Cardiac fibroblast (primary cell): ENCODE measurements at regions not wholly inside any gene's neighbourhood (a gene's known extent, or its start where the extent isn't known, plus 50 kb on each side); places are given as distances from the start of the nearest gene placed in this dataset.

Source experiments
- DNase-seq, 2 donors: peaks; one replicate each; pipeline versions ENCODE4 v3.0.0 to v3.0.0-alpha.2; 2010; ENCODE audit warnings: low read depth in 2 of 2
- H3K4me3 ChIP-seq, 2 donors: replicated peaks in 1 of 2; 1 replicate in 1 of 2; 2 replicates in 1 of 2; pipeline ENCODE4 v1.5.1; 2011; ENCODE audit warnings: low read depth in 2 of 2, low read length in 2 of 2, mild to moderate bottlenecking in 2 of 2, moderate library complexity in 1 of 2
- CTCF ChIP-seq: IDR thresholded peaks from one replicate; pipeline ENCODE4 v1.5.1; 2011; ENCODE audit warnings: low read depth, mild to moderate bottlenecking, low read length, inconsistent platforms

DNA sequence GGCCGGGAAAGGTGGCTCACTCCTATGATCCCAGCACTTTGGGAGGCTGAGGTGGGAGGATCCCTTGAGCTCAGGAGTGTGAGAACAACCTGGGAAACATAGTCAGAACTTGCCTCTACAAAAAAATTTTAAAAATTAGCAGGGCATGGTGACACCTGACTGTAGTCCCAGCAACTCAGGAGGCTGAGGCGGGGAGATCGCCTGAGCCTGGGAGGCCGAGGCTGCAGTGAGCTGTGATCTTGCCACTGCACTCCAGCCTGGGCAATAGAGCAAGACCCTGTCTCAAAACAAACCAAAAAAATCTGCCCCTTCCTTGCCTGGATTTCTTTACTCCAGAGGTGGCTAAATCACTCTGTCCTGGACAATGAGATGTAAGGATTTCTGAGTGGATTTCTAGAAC lies 197.7 kb downstream of the NRP2 start:
- DNase-seq = no peak
- no peak for TF ChIP-seq CTCF
- no peak overlapping the region for H3K4me3 ChIP-seq

GRCh38 chr2:205878999-205879762 lies 196.9 kb downstream of the NRP2 start:
- TF ChIP-seq CTCF = no peak
- no peak for DNase-seq
- no peak overlapping the region for H3K4me3 ChIP-seq

DNA sequence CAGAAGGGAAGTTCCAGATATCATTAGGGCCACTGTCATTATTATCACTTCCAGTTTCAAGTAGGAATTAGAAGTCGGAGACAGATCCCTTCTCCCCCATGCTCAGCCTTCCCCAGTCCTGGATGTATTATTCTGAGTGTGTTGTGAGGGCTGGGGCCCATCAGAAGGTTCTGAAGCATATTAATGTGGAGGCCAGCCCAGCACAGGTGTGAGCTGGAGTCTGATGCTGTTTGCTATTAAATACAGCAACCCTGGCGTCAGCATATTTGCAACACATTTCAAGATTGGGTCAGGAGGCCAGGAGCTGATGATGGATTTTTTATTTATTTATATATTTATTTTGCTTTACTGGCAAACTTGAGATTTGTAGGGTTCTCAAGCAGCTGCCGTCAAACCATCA lies 195.2 kb downstream of the NRP2 start:
- no peak for TF ChIP-seq CTCF
- no peak for DNase-seq
- no peak overlapping the region for H3K4me3 ChIP-seq

- TF ChIP-seq CTCF = no peak
- no peak for DNase-seq
- H3K4me3 ChIP-seq = no peak overlapping the region
Observed at GRCh38 chr2:205876127-205876526, 193.8 kb downstream of the NRP2 start.

- no peak overlapping the region for H3K4me3 ChIP-seq
- no peak for DNase-seq
- TF ChIP-seq CTCF = no peak
Observed at GRCh38 chr2:205872716-205873115, 190.4 kb downstream of the NRP2 start.

GRCh38 chr2:205869439-205869838 lies 187.1 kb downstream of the NRP2 start:
- H3K4me3 ChIP-seq = no peak overlapping the region
- TF ChIP-seq CTCF = no peak
- DNase-seq = peak in 1 of 2 donors; percentile 12
